ENCODE measurements at regions not wholly inside any gene's neighbourhood (a gene's known extent, or its start where the extent isn't known, plus 50 kb on each side); places are given as distances from the start of the nearest gene placed in this dataset.

GRCh38 chr15:34700891-34701427 is 53.8 kb downstream of the GJD2 start:
- TF ChIP-seq CTCF (IDR thresholded peaks at IDR 0.05) = no peak
- Histone ChIP-seq H3K36me3 (no peaks in the 10 kb centered on the region), H3K27ac (no peak overlapping the region), H3K4me3 (no peak overlapping the region), H3K9me3 (no peaks in the 10 kb centered on the region), H3K27me3 (no peaks in the 10 kb centered on the region), H3K4me1 (no peaks in the 10 kb centered on the region)
- DNase-seq (no peak), ATAC-seq (no peak)
- intact Hi-C loops (cut with DNase I) = no loop called here

GRCh38 chr15:34699968-34700640 is 54.7 kb downstream of the GJD2 start:
- no peak overlapping the region for H3K4me3 ChIP-seq
- no peaks in the 10 kb centered on the region for H3K27me3 ChIP-seq
- H3K27ac ChIP-seq = no peak overlapping the region
- TF ChIP-seq CTCF (IDR thresholded peaks at IDR 0.05) = no peak
- H3K9me3 ChIP-seq = no peaks in the 10 kb centered on the region
- DNase-seq (no peak), ATAC-seq (no peak)
- no peaks in the 10 kb centered on the region for H3K36me3 ChIP-seq
- no peaks in the 10 kb centered on the region for H3K4me1 ChIP-seq
- intact Hi-C loops (cut with DNase I) = no loop called here

- ATAC-seq = no peak
- TF ChIP-seq CTCF (IDR thresholded peaks at IDR 0.05) = no peak
- intact Hi-C loops (cut with DNase I) = no loop called here
- Histone ChIP-seq H3K27ac (no peak overlapping the region), H3K4me1 (no peaks in the 10 kb centered on the region), H3K36me3 (no peaks in the 10 kb centered on the region), H3K9me3 (no peaks in the 10 kb centered on the region), H3K27me3 (no peaks in the 10 kb centered on the region), H3K4me3 (no peak overlapping the region)
- no peak for DNase-seq
Observed at GRCh38 chr15:34696506-34696905, 58.3 kb downstream of the GJD2 start.

GRCh38 chr15:34693053-34693744 is 61.6 kb downstream of the GJD2 start:
- peak; percentile 74 for ATAC-seq
- H3K27ac ChIP-seq = no peak overlapping the region
- no peaks in the 10 kb centered on the region for H3K9me3 ChIP-seq
- intact Hi-C loops (cut with DNase I) = no loop called here
- H3K4me3 ChIP-seq = no peak overlapping the region
- H3K36me3 ChIP-seq = no peaks in the 10 kb centered on the region
- H3K27me3 ChIP-seq = no peaks in the 10 kb centered on the region
- no peaks in the 10 kb centered on the region for H3K4me1 ChIP-seq
- DNase-seq = no peak
- TF ChIP-seq CTCF (IDR thresholded peaks at IDR 0.05) = no peak

- Histone ChIP-seq H3K4me3 (no peak overlapping the region), H3K4me1 (no peaks in the 10 kb centered on the region), H3K36me3 (no peaks in the 10 kb centered on the region), H3K27me3 (no peaks in the 10 kb centered on the region), H3K9me3 (no peaks in the 10 kb centered on the region), H3K27ac (no peak overlapping the region)
- ATAC-seq (no peak), DNase-seq (no peak)
- intact Hi-C loops (cut with DNase I) = no loop called here
- TF ChIP-seq CTCF (IDR thresholded peaks at IDR 0.05) = no peak
Observed at GRCh38 chr15:34691034-34691433, 63.8 kb downstream of the GJD2 start.
